Upper lobe of right lung (tissue), 1 donor: ENCODE measurements at regions not wholly inside any gene's neighbourhood (a gene's known extent, or its start where the extent isn't known, plus 50 kb on each side); places are given as distances from the start of the nearest gene placed in this dataset.

Experiments used
- ATAC-seq: fragments of 200-7000 bp; cut with Tn5 transposase; one replicate; pipeline ENCODE4 v1.9.1; 2020; ENCODE audit warnings: mild to moderate bottlenecking, moderate library complexity
- DNase-seq: peaks from one replicate; pipeline ENCODE4 v3.0.0-alpha.2; 2020
- H3K27ac ChIP-seq: fragments of 200-600 bp; one replicate; pipeline ENCODE4 v1.8.0; 2022
- H3K27me3 ChIP-seq: fragments of 200-600 bp; one replicate; pipeline ENCODE4 v1.8.0; 2022; ENCODE audit warnings: mild to moderate bottlenecking
- H3K36me3 ChIP-seq: fragments of 200-600 bp; one replicate; pipeline ENCODE4 v1.8.0; 2022
- H3K4me1 ChIP-seq: fragments of 200-600 bp; one replicate; pipeline ENCODE4 v1.8.0; 2022
- H3K4me3 ChIP-seq: fragments of 200-600 bp; one replicate; pipeline ENCODE4 v1.8.0; 2022; ENCODE audit warnings: mild to moderate bottlenecking
- H3K9me3 ChIP-seq: fragments of 200-600 bp; one replicate; pipeline ENCODE4 v1.8.0; 2022
- CTCF ChIP-seq: fragments of 200-600 bp; IDR thresholded peaks from one replicate; pipeline ENCODE4 v1.8.0; 2022; ENCODE audit warnings: antibody characterized with exemption
- intact Hi-C: fragments of 100-400 bp; cut with DNase I; formaldehyde crosslinking; loops from one replicate; pipeline ENCODE4 v1.11.0; 2022
- donor health status: DM: no; HTN: yes; CAD: no; lungs with severe emphysema.

DNA sequence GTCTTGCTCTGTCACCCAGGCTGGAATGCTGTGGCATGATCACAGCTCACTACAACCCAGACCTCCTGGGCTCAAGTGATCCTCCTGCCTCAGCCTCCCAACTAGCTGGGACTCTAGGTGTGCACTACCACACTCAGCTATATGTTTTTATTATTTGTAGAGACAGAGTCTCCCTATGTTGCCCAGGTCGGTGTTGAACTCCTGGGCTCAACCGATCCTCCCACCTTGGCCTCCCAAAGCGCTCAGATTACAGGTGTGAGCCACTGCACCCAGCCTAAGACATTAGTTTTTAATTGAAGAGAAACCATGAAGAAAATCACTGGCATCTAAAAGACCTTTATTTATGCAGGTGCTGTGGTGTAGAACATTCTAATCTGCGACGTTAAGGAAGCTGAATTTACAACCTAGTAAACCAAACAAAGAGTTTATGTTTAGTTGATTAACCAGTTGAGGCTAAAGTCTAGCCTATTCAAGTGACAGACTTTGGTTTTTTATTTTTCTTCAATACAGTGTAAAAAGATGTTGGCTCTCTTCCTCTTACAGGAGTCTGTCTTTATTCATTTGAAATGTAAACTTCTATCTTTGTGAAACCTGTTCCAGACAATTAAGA, 52.5 kb upstream of the NBL1 start:
- Histone ChIP-seq H3K27me3 (no peaks in the 10 kb centered on the region), H3K9me3 (no peaks in the 10 kb centered on the region), H3K36me3 (no peaks in the 10 kb centered on the region), H3K4me1 (peaks cover 6% of the 10 kb centered on the region), H3K4me3 (no peak overlapping the region), H3K27ac (no peak overlapping the region)
- TF ChIP-seq CTCF = no peak
- intact Hi-C loops = no loop called here
- DNase-seq = no peak
- no peak for ATAC-seq

- Histone ChIP-seq H3K4me3 (no peak overlapping the region), H3K4me1 (no peaks in the 10 kb centered on the region), H3K27ac (no peak overlapping the region), H3K9me3 (no peaks in the 10 kb centered on the region), H3K36me3 (no peaks in the 10 kb centered on the region), H3K27me3 (no peaks in the 10 kb centered on the region)
- no peak for TF ChIP-seq CTCF
- no peak for ATAC-seq
- DNase-seq = no peak
- intact Hi-C loops = no loop called here
Observed at GRCh38 chr1:19585507-19585906, 58.6 kb upstream of the NBL1 start.

GRCh38 chr1:19582318-19582717, 61.8 kb upstream of the NBL1 start:
- intact Hi-C loops = no loop called here
- peak; percentile 88 for DNase-seq
- TF ChIP-seq CTCF = peak; percentile 77
- no peaks in the 10 kb centered on the region for H3K4me1 ChIP-seq
- ATAC-seq = peak; percentile 97
- H3K27me3 ChIP-seq = no peaks in the 10 kb centered on the region
- H3K4me3 ChIP-seq = no peak overlapping the region
- H3K27ac ChIP-seq = no peak overlapping the region
- H3K9me3 ChIP-seq = no peaks in the 10 kb centered on the region
- no peaks in the 10 kb centered on the region for H3K36me3 ChIP-seq

DNA sequence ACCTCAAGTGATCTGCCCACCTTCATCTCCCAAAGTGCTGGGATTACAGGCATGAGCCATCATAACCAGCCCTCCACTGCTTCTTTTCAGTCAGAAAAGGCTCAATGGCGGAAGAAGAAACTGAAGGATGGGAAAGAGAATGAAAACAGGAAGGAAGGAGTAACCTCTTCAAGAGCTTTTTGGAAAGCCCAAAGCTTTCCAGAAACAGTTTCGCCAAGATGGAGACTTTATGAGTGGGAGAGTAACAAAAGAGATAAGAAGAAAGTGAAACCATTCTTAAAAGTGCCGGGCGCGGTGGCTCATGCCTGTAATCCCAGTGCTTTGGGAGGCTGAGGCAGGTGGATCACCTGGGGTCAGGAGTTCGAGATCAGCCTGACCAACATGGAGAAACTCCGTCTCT, 62.7 kb upstream of the NBL1 start:
- intact Hi-C loops = no loop called here
- no peak for TF ChIP-seq CTCF
- ATAC-seq (no peak), DNase-seq (no peak)
- no peaks in the 10 kb centered on the region for H3K27me3 ChIP-seq
- H3K4me3 ChIP-seq = no peak overlapping the region
- no peak overlapping the region for H3K27ac ChIP-seq
- no peaks in the 10 kb centered on the region for H3K36me3 ChIP-seq
- H3K9me3 ChIP-seq = no peaks in the 10 kb centered on the region
- H3K4me1 ChIP-seq = no peaks in the 10 kb centered on the region

- H3K4me3 ChIP-seq = no peak overlapping the region
- no peaks in the 10 kb centered on the region for H3K36me3 ChIP-seq
Observed at GRCh38 chr1:19577561-19577960, 66.5 kb upstream of the NBL1 start.

More at GRCh38 chr1:19577561-19577960, 66.5 kb upstream of the NBL1 start:
- ATAC-seq (no peak), DNase-seq (no peak)
- no peak overlapping the region for H3K27ac ChIP-seq
- H3K9me3 ChIP-seq = no peaks in the 10 kb centered on the region
- TF ChIP-seq CTCF = no peak
- intact Hi-C loops = no loop called here
- H3K4me1 ChIP-seq = no peaks in the 10 kb centered on the region
- no peaks in the 10 kb centered on the region for H3K27me3 ChIP-seq
